KMS-11 (cell line): ENCODE measurements at regions not wholly inside any gene's neighbourhood (a gene's known extent, or its start where the extent isn't known, plus 50 kb on each side); places are given as distances from the start of the nearest gene placed in this dataset.
"Not testable (repeated sequence)": the region's sequence is repeated elsewhere in the genome, so short reads cannot be mapped to it uniquely, and the experiment has no call there.

Experiments used
- H2AFZ ChIP-seq: fragments of 200-600 bp; sonication (generic); 2 replicates; pipeline ENCODE4 v1.6.1; 2016; ENCODE audit warnings: antibody characterized with exemption, mixed run types, low read depth
- H3K27ac ChIP-seq: fragments of 200-600 bp; sonication (generic); 2 replicates; pipeline ENCODE4 v1.6.1; 2016; ENCODE audit warnings: mild to moderate bottlenecking, mixed run types
- H3K27me3 ChIP-seq: fragments of 200-600 bp; sonication (generic); 2 replicates; pipeline ENCODE4 v1.6.1; 2017; ENCODE audit warnings: mild to moderate bottlenecking, low read depth, mixed run types, moderate library complexity; ENCODE audit not compliant: insufficient read depth
- H3K36me3 ChIP-seq: fragments of 200-600 bp; sonication (generic); 2 replicates; pipeline ENCODE4 v1.6.1; 2017; ENCODE audit warnings: mild to moderate bottlenecking, mixed run types; ENCODE audit not compliant: insufficient read depth
- H3K4me1 ChIP-seq: fragments of 200-600 bp; sonication (generic); 2 replicates; pipeline ENCODE4 v1.6.1; 2016; ENCODE audit warnings: mild to moderate bottlenecking, low read depth, mixed run types; ENCODE audit not compliant: poor library complexity, severe bottlenecking
- H3K4me2 ChIP-seq: fragments of 200-600 bp; sonication (generic); 2 replicates; pipeline ENCODE4 v1.7.0; 2016; ENCODE audit warnings: mild to moderate bottlenecking, mixed run types
- H3K4me3 ChIP-seq: fragments of 200-600 bp; sonication (generic); IDR thresholded peaks from 2 replicates; pipeline ENCODE4 v1.6.1; 2017; ENCODE audit warnings: low read depth, low read length, mixed read lengths; ENCODE audit not compliant: insufficient read depth
- H3K79me2 ChIP-seq: fragments of 200-600 bp; sonication (generic); 2 replicates; pipeline ENCODE4 v1.6.1; 2016; ENCODE audit warnings: low read depth, mixed run types; ENCODE audit not compliant: insufficient read depth
- H3K9ac ChIP-seq: fragments of 200-600 bp; sonication (generic); 2 replicates; pipeline ENCODE4 v1.6.1; 2016; ENCODE audit warnings: mild to moderate bottlenecking, mixed run types
- H4K20me1 ChIP-seq: fragments of 200-600 bp; sonication (generic); 2 replicates; pipeline ENCODE4 v1.6.1; 2016; ENCODE audit warnings: mild to moderate bottlenecking, mixed run types; ENCODE audit not compliant: insufficient read depth
- TF ChIP-seq, protein P1 (sequence below): fragments of 200-600 bp; sonication (generic); conservative IDR thresholded peaks from 2 replicates; pipeline ENCODE4 v1.6.1; 2017; ENCODE audit warnings: low read depth, mild to moderate bottlenecking, antibody characterized with exemption, low read length, moderate library complexity, mixed read lengths

DNA sequence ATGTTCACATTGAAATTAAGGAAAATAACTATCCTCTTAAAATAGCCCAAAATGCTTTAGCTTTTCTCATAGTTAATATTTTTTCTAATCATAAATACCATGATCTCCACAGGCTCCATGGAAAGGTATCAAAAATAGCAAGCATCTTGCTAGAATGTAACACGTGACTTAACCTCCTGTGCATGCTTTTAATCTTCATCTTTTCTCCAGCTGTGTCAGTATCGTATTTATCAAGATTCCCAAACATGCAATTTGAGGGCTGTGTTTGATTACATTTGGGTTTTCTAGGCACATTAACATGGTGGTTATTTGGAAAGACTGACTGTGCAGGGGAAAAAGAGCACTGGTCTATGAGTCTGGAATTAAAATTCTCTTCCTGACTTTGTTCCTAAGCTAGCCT, 472.5 kb upstream of the MCTP2 start:
- H2AFZ ChIP-seq: no peak overlapping the region
- H3K36me3 ChIP-seq: no peaks in the 10 kb centered on the region
- H3K4me3 ChIP-seq: no peak overlapping the region
- no peaks in the 10 kb centered on the region for H3K27me3 ChIP-seq
- H4K20me1 ChIP-seq: no peaks in the 10 kb centered on the region
- H3K9ac ChIP-seq: no peak overlapping the region
- no peaks in the 10 kb centered on the region for H3K4me1 ChIP-seq
- no peak overlapping the region for H3K4me2 ChIP-seq
- no peak overlapping the region for H3K27ac ChIP-seq
- no peaks in the 10 kb centered on the region for H3K79me2 ChIP-seq
- TF ChIP-seq, protein P1, sequence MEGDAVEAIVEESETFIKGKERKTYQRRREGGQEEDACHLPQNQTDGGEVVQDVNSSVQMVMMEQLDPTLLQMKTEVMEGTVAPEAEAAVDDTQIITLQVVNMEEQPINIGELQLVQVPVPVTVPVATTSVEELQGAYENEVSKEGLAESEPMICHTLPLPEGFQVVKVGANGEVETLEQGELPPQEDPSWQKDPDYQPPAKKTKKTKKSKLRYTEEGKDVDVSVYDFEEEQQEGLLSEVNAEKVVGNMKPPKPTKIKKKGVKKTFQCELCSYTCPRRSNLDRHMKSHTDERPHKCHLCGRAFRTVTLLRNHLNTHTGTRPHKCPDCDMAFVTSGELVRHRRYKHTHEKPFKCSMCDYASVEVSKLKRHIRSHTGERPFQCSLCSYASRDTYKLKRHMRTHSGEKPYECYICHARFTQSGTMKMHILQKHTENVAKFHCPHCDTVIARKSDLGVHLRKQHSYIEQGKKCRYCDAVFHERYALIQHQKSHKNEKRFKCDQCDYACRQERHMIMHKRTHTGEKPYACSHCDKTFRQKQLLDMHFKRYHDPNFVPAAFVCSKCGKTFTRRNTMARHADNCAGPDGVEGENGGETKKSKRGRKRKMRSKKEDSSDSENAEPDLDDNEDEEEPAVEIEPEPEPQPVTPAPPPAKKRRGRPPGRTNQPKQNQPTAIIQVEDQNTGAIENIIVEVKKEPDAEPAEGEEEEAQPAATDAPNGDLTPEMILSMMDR: no peak

DNA sequence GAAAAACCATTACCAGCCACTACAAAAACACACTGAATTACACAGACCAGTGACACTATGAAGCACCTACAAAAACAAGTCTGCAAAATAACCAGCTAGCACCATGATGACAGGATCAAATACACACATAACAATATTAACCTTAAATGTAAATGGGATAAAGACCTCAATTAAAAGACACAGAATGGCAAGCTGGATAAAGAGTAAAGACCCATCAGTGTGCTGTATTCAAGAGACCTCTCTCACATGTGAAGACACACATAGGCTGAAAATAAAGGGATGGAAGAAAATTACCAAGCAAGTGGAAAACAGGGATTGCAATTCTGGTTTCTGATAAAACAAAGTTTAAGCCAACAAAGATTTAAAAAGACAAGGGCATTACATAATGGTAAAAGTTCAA, 482.7 kb upstream of the MCTP2 start:
- no peaks in the 10 kb centered on the region for H3K27me3 ChIP-seq
- H3K4me1 ChIP-seq: no peaks in the 10 kb centered on the region
- no peak overlapping the region for H3K27ac ChIP-seq
- H3K36me3 ChIP-seq: no peaks in the 10 kb centered on the region
- no peak overlapping the region for H3K9ac ChIP-seq
- H2AFZ ChIP-seq: no peak overlapping the region
- H4K20me1 ChIP-seq: no peaks in the 10 kb centered on the region
- no peak overlapping the region for H3K4me2 ChIP-seq
- H3K79me2 ChIP-seq: no peaks in the 10 kb centered on the region
- TF ChIP-seq, protein P1: no peak
- no peak overlapping the region for H3K4me3 ChIP-seq

DNA sequence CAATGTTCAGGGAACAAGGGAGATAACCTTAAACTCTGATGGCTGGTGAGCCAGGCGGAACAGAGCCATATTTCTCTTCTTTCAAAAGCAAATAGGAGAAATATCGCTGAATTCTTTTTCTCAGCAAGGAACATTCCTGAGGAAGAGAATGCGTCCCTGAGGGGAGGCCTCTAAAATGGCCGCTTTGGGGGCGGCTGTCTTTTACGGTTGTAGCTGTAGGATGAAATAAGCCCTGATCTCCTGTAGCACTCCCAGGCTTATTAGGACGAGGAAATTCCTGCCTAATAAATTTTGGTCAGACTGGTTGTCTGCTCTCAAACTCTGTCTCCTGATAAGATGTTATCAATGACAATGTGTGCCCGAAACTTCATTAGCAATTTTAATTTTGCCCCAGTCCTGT, 496.4 kb upstream of the MCTP2 start:
- H3K36me3 ChIP-seq, H3K27ac ChIP-seq, H2AFZ ChIP-seq, H3K79me2 ChIP-seq, H3K4me3 ChIP-seq, H3K27me3 ChIP-seq, H3K4me1 ChIP-seq, H4K20me1 ChIP-seq, H3K9ac ChIP-seq, H3K4me2 ChIP-seq: not testable (repeated sequence)

DNA sequence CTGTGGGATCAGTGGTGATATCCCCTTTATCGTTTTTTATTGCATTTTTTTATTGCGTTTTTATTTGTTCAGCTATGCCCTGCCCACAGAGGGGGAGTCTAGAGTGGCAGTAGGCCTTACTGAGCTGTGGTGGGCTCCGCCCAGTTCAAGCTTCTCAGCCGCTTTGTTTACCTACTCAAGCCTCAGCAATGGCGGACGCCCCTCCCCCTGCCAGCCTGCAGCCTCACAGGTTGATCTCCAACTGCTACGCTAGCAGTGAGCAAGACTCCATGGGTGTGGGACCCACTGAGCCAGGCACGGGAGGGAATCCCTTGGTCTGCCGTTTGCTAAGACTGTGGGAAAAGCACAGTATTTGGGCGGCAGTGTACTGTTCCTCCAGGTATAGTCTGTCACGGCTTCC, 500.6 kb upstream of the MCTP2 start:
- Histone ChIP-seq H3K27ac (no peak overlapping the region), H3K79me2 (no peaks in the 10 kb centered on the region), H3K36me3 (no peaks in the 10 kb centered on the region), H3K27me3 (no peaks in the 10 kb centered on the region), H3K9ac (no peak overlapping the region), H3K4me3 (no peak overlapping the region), H3K4me2 (no peak overlapping the region), H4K20me1 (no peaks in the 10 kb centered on the region), H3K4me1 (no peaks in the 10 kb centered on the region), H2AFZ (no peak overlapping the region)
- TF ChIP-seq, protein P1: no peak

DNA sequence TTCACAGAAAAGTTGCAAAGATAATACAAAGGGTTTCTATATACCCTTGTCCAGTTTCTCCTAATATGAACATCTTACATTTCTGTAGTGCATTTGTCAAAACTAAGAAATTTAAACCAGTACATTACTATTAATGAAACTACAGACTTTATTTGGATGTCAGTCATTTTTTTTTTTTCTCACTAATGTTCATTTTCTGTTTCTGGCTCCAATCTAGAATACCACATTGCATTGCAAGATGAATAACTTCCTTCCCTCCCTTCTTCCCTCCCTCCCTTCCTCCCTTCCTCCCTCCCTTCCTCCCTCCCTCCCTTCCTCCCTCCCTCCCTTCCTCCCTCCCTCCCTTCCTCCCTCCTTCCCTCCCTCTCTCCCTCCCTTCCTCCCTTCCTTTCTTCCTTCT, 509.2 kb upstream of the MCTP2 start:
- Histone ChIP-seq H3K9ac (no peak overlapping the region), H3K4me2 (no peak overlapping the region), H4K20me1 (no peaks in the 10 kb centered on the region), H3K27ac (no peak overlapping the region), H3K36me3 (no peaks in the 10 kb centered on the region), H3K27me3 (no peaks in the 10 kb centered on the region), H3K79me2 (no peaks in the 10 kb centered on the region), H3K4me1 (no peaks in the 10 kb centered on the region), H3K4me3 (no peak overlapping the region), H2AFZ (no peak overlapping the region)
- TF ChIP-seq, protein P1: no peak
